Sigmoid colon (tissue), 6 donors: ENCODE measurements at regions not wholly inside any gene's neighbourhood (a gene's known extent, or its start where the extent isn't known, plus 50 kb on each side); places are given as distances from the start of the nearest gene placed in this dataset.

Experiments used
- DNase-seq: peaks from one replicate; pipeline ENCODE4 v3.0.0-alpha.2; 2019
- H3K27ac ChIP-seq, 4 donors: fragments of 200-600 bp; sonication (generic); one replicate each; pipeline ENCODE4 v1.5.1; 2016 to 2019; ENCODE audit warnings: mild to moderate bottlenecking in 1 of 4
- H3K27me3 ChIP-seq, 3 donors: fragments of 200-600 bp; sonication (generic); one replicate each; pipeline ENCODE4 v1.5.1; 2019; ENCODE audit warnings: mild to moderate bottlenecking in 1 of 3
- H3K36me3 ChIP-seq, 4 donors: fragments of 200-600 bp; sonication (generic); one replicate each; pipeline ENCODE4 v1.5.1; 2016 to 2019
- H3K4me1 ChIP-seq, 4 donors: fragments of 200-600 bp; sonication (generic); one replicate each; pipeline ENCODE4 v1.5.1; 2017 to 2019
- H3K4me3 ChIP-seq, 4 donors: fragments of 200-600 bp; sonication (generic); one replicate each; pipeline ENCODE4 v1.5.1; 2017 to 2019; ENCODE audit warnings: mild to moderate bottlenecking in 2 of 4, moderate library complexity in 1 of 4
- H3K9me3 ChIP-seq, 4 donors: fragments of 200-600 bp in 3 of 4; sonication (generic) in 3 of 4; one replicate each; pipeline versions ENCODE4 v1.5.1 to v1.6.1; 2013 to 2019
- CTCF ChIP-seq, 4 experiments: fragments of 450-650 bp in 3 of 4; fragments of 200-600 bp in 1 of 4; IDR thresholded peaks; one replicate each; pipeline ENCODE4 v1.5.1; 2016 to 2019; ENCODE audit warnings: antibody characterized with exemption in 4 of 4, mild to moderate bottlenecking in 3 of 4, moderate library complexity in 2 of 4
- EP300 ChIP-seq, 4 donors: sonication (generic); formaldehyde crosslinking; IDR thresholded peaks; one replicate each; pipeline ENCODE4 v1.6.1; 2017; ENCODE audit warnings: antibody characterized with exemption in 4 of 4
- POLR2A ChIP-seq, 2 donors: fragments of 450-650 bp; IDR thresholded peaks; one replicate each; pipeline ENCODE4 v1.6.1; 2016; ENCODE audit warnings: antibody characterized with exemption in 2 of 2, mild to moderate bottlenecking in 2 of 2, moderate library complexity in 2 of 2
- POLR2AphosphoS5 ChIP-seq, 4 donors: sonication (generic); formaldehyde crosslinking; IDR thresholded peaks; one replicate each; pipeline ENCODE4 v1.6.1; 2017; ENCODE audit warnings: antibody characterized with exemption in 4 of 4
- WGBS, 2 donors: extraction: QIAGEN DNeasy Blood & Tissue Kit; methylation state at CpG; one replicate each; pipeline ENCODE4 v1.1.7; 2013; 5-methylcytosine and 5-hydroxymethylcytosine counted together
- intact Hi-C: fragments of 100-400 bp; cut with DNase I; formaldehyde crosslinking; loops from one replicate; pipeline ENCODE4 v1.15.1; 2023
- donor health status: healthy with polysubstance abuse.
- donor health status: healthy.

- 91 to 95% methylated on average over 2 of the region's 2 CpGs for WGBS, 2 donors
- intact Hi-C loops, result no loop called here
Measured at GRCh38 chr5:67426961-67427849, 230.6 kb upstream of the CD180 start.

GRCh38 chr5:67425514-67425913 lies 228.9 kb upstream of the CD180 start:
- H3K27me3 ChIP-seq, result no peaks in the 10 kb centered on the region
- H3K4me3 ChIP-seq, result no peak overlapping the region
- H3K9me3 ChIP-seq, result no peaks in the 10 kb centered on the region
- H3K36me3 ChIP-seq, result no peaks in the 10 kb centered on the region
- 94 to 98% methylated on average over 1 of the region's 1 CpG for WGBS, 2 donors
- TF ChIP-seq EP300 (IDR thresholded peaks at IDR 0.05) (no peak), POLR2AphosphoS5 (IDR thresholded peaks at IDR 0.05) (no peak), POLR2A (IDR thresholded peaks at IDR 0.05) (no peak), CTCF (IDR thresholded peaks at IDR 0.05) (no peak)
- no peak for DNase-seq
- intact Hi-C loops, result no loop called here
- H3K4me1 ChIP-seq, result peaks cover 0 to 5% (median 0%) of the 10 kb centered on the region in 4 donors
- no peak overlapping the region for H3K27ac ChIP-seq

More at GRCh38 chr5:67426961-67427849, 230.6 kb upstream of the CD180 start:
- TF ChIP-seq POLR2A (IDR thresholded peaks at IDR 0.05), result no peak
- no peak for TF ChIP-seq CTCF (IDR thresholded peaks at IDR 0.05)
- TF ChIP-seq EP300 (IDR thresholded peaks at IDR 0.05), result no peak
- no peak for TF ChIP-seq POLR2AphosphoS5 (IDR thresholded peaks at IDR 0.05)
- H3K9me3 ChIP-seq, result no peaks in the 10 kb centered on the region
- H3K27me3 ChIP-seq, result no peaks in the 10 kb centered on the region
- peaks cover 0 to 5% (median 0%) of the 10 kb centered on the region in 4 donors for H3K4me1 ChIP-seq
- H3K36me3 ChIP-seq, result no peaks in the 10 kb centered on the region
- no peak for DNase-seq
- H3K4me3 ChIP-seq, result no peak overlapping the region
- H3K27ac ChIP-seq, result no peak overlapping the region

- Histone ChIP-seq H3K4me3 (no peak overlapping the region), H3K9me3 (no peaks in the 10 kb centered on the region), H3K36me3 (no peaks in the 10 kb centered on the region), H3K27me3 (no peaks in the 10 kb centered on the region), H3K27ac (no peak overlapping the region), H3K4me1 (peaks cover 0 to 16% (median 4%) of the 10 kb centered on the region in 4 donors)
- no peak for DNase-seq
- TF ChIP-seq EP300 (IDR thresholded peaks at IDR 0.05), result no peak
- no peak for TF ChIP-seq CTCF (IDR thresholded peaks at IDR 0.05)
- no peak for TF ChIP-seq POLR2AphosphoS5 (IDR thresholded peaks at IDR 0.05)
- TF ChIP-seq POLR2A (IDR thresholded peaks at IDR 0.05), result no peak
- 61 to 87% methylated on average over 2 of the region's 2 CpGs for WGBS, 2 donors
- intact Hi-C loops, result no loop called here
Measured at GRCh38 chr5:67417839-67418238, 221.2 kb upstream of the CD180 start.

- H3K9me3 ChIP-seq, result no peaks in the 10 kb centered on the region
- no peaks in the 10 kb centered on the region for H3K36me3 ChIP-seq
- intact Hi-C loops, result no loop called here
- TF ChIP-seq CTCF (IDR thresholded peaks at IDR 0.05) (no peak), EP300 (IDR thresholded peaks at IDR 0.05) (no peak), POLR2AphosphoS5 (IDR thresholded peaks at IDR 0.05) (no peak), POLR2A (IDR thresholded peaks at IDR 0.05) (no peak)
- H3K4me3 ChIP-seq, result no peak overlapping the region
- peaks cover 0 to 16% (median 4%) of the 10 kb centered on the region in 4 donors for H3K4me1 ChIP-seq
- H3K27ac ChIP-seq, result no peak overlapping the region
- WGBS, 2 donors, result 90 to 92% methylated on average over 2 of the region's 2 CpGs
- no peaks in the 10 kb centered on the region for H3K27me3 ChIP-seq
- DNase-seq, result no peak
Measured at GRCh38 chr5:67416986-67417385, 220.4 kb upstream of the CD180 start.
